OCI-LY7 (cell line): ENCODE measurements at regions not wholly inside any gene's neighbourhood (a gene's known extent, or its start where the extent isn't known, plus 50 kb on each side); places are given as distances from the start of the nearest gene placed in this dataset.

ENCODE experiments used
- BruUV-seq: library from RNA; stranded (reverse); fragments of 400-500 nt; replicated peaks from 2 replicates; lab custom pipeline; 2021; lab: Mats Ljungman, UMichigan
- CTCF ChIA-PET: fragments of 300-600 bp; sonication (Branson Sonifier 250); formaldehyde crosslinking; loops from one replicate; lab custom pipeline; 2022; ENCODE audit warnings: antibody characterized with exemption; ENCODE audit not compliant: unreplicated experiment; lab: Charles Lee
- POLR2A ChIA-PET: fragments of 300-600 bp; sonication (Branson Sonifier 250); formaldehyde crosslinking; loops from one replicate; lab custom pipeline; 2022; ENCODE audit warnings: antibody characterized with exemption; lab: Charles Lee
- DNase-seq: peaks from one replicate; pipeline ENCODE4 v3.0.0-alpha.2; 2015; ENCODE audit warnings: low spot score
- H2AFZ ChIP-seq: fragments of 200-600 bp; sonication (generic), shearing (Covaris generic); 2 replicates; pipeline ENCODE4 v1.6.1; 2014; ENCODE audit warnings: mild to moderate bottlenecking, antibody characterized with exemption, low read length, moderate library complexity
- H3K27ac ChIP-seq: fragments of 200-600 bp; sonication (generic); 2 replicates; pipeline ENCODE4 v1.5.1; 2014; ENCODE audit warnings: mixed run types, low read depth, mild to moderate bottlenecking, moderate library complexity, low read length, inconsistent platforms; ENCODE audit not compliant: poor library complexity, severe bottlenecking
- H3K36me3 ChIP-seq: fragments of 200-600 bp; sonication (generic); 2 replicates; pipeline ENCODE4 v1.6.1; 2014; ENCODE audit warnings: mild to moderate bottlenecking, antibody characterized with exemption, low read length, moderate library complexity, mixed read lengths; ENCODE audit not compliant: insufficient read depth
- H3K4me1 ChIP-seq: fragments of 200-600 bp; sonication (generic); 2 replicates; pipeline ENCODE4 v1.5.1; 2014; ENCODE audit warnings: mild to moderate bottlenecking, low read length; ENCODE audit not compliant: insufficient read depth, poor library complexity, severe bottlenecking
- H3K4me2 ChIP-seq: fragments of 200-600 bp; sonication (generic); 2 replicates; pipeline ENCODE4 v1.6.1; 2014; ENCODE audit warnings: mild to moderate bottlenecking, low read length
- H3K4me3 ChIP-seq: fragments of 200-600 bp; sonication (generic); 2 replicates; pipeline ENCODE4 v1.5.1; 2014; ENCODE audit warnings: mild to moderate bottlenecking, low read depth, low read length; ENCODE audit not compliant: poor library complexity, severe bottlenecking
- H3K79me2 ChIP-seq: fragments of 200-600 bp; sonication (generic); 2 replicates; pipeline ENCODE4 v1.6.1; 2016; ENCODE audit warnings: low read depth, mild to moderate bottlenecking, low read length, moderate library complexity, mixed read lengths; ENCODE audit not compliant: insufficient read depth
- H3K9me2 ChIP-seq: fragments of 200-600 bp; sonication (generic); 2 replicates; pipeline ENCODE4 v1.6.1; 2016; ENCODE audit warnings: mild to moderate bottlenecking, low read length, mixed read lengths; ENCODE audit not compliant: insufficient read depth
- H3K9me3 ChIP-seq: fragments of 200-600 bp; sonication (generic); 2 replicates; pipeline ENCODE4 v1.6.1; 2014; ENCODE audit warnings: mild to moderate bottlenecking, mixed run types, low read length, mixed read lengths
- H4K20me1 ChIP-seq: fragments of 200-600 bp; sonication (generic); 2 replicates; pipeline ENCODE4 v1.6.1; 2014; ENCODE audit warnings: mild to moderate bottlenecking, antibody characterized with exemption, low read length, moderate library complexity, mixed read lengths; ENCODE audit not compliant: insufficient read depth
- EZH2phosphoT487 ChIP-seq: fragments of 200-600 bp; sonication (generic); IDR thresholded peaks from 2 replicates; pipeline ENCODE4 v1.6.1; 2018; ENCODE audit warnings: low read depth, borderline replicate concordance, mild to moderate bottlenecking, mixed run types, antibody characterized with exemption, low read length, moderate library complexity, mixed read lengths
- intact Hi-C: fragments of 100-400 bp; cut with micrococcal nuclease; formaldehyde crosslinking; loops from one replicate; pipeline ENCODE4 v1.10.0; 2022; ENCODE audit not compliant: unreplicated experiment
- TF ChIP-seq, protein P1 (sequence below): fragments of 200-600 bp; sonication (generic); conservative IDR thresholded peaks from 2 replicates; pipeline ENCODE4 v1.5.1; 2014; ENCODE audit warnings: mild to moderate bottlenecking, antibody characterized with exemption, low read length, moderate library complexity, mixed read lengths

- H3K27ac ChIP-seq, result no peak overlapping the region
- H4K20me1 ChIP-seq, result no peaks in the 10 kb centered on the region
- CTCF ChIA-PET, result no interaction called here
- H3K9me3 ChIP-seq, result no peaks in the 10 kb centered on the region
- H2AFZ ChIP-seq, result no peak overlapping the region
- no peaks in the 10 kb centered on the region for H3K4me1 ChIP-seq
- intact Hi-C loops, result no loop called here
- H3K9me2 ChIP-seq, result no peaks in the 10 kb centered on the region
- H3K4me3 ChIP-seq, result no peak overlapping the region
- no peaks in the 10 kb centered on the region for H3K36me3 ChIP-seq
- no peak overlapping the region for H3K4me2 ChIP-seq
- TF ChIP-seq EZH2phosphoT487, result no peak
- TF ChIP-seq, protein P1, sequence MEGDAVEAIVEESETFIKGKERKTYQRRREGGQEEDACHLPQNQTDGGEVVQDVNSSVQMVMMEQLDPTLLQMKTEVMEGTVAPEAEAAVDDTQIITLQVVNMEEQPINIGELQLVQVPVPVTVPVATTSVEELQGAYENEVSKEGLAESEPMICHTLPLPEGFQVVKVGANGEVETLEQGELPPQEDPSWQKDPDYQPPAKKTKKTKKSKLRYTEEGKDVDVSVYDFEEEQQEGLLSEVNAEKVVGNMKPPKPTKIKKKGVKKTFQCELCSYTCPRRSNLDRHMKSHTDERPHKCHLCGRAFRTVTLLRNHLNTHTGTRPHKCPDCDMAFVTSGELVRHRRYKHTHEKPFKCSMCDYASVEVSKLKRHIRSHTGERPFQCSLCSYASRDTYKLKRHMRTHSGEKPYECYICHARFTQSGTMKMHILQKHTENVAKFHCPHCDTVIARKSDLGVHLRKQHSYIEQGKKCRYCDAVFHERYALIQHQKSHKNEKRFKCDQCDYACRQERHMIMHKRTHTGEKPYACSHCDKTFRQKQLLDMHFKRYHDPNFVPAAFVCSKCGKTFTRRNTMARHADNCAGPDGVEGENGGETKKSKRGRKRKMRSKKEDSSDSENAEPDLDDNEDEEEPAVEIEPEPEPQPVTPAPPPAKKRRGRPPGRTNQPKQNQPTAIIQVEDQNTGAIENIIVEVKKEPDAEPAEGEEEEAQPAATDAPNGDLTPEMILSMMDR, result no peak
- BruUV-seq, result no TSS peak
- DNase-seq, result no peak
- POLR2A ChIA-PET, result interaction anchor here (0.7 kb wide), 1 partner anchor 19 kb away, joined by 5 read pairs; no protein-coding TSS in a partner anchor
- H3K79me2 ChIP-seq, result no peaks in the 10 kb centered on the region
Observed at GRCh38 chr6:141107591-141108160, 1025.0 kb upstream of the GJE1 start.

- DNase-seq, result no peak
- intact Hi-C loops, result no loop called here
- no peak overlapping the region for H3K4me3 ChIP-seq
- H3K4me1 ChIP-seq, result no peaks in the 10 kb centered on the region
- no peak overlapping the region for H3K27ac ChIP-seq
- TF ChIP-seq EZH2phosphoT487, result no peak
- TF ChIP-seq, protein P1, result no peak
- no peak overlapping the region for H2AFZ ChIP-seq
- no peaks in the 10 kb centered on the region for H3K9me2 ChIP-seq
- CTCF ChIA-PET, result no interaction called here
- H3K4me2 ChIP-seq, result no peak overlapping the region
- no peaks in the 10 kb centered on the region for H3K79me2 ChIP-seq
- POLR2A ChIA-PET, result no interaction called here
- H3K9me3 ChIP-seq, result no peaks in the 10 kb centered on the region
- BruUV-seq, result no TSS peak
- no peaks in the 10 kb centered on the region for H4K20me1 ChIP-seq
- H3K36me3 ChIP-seq, result no peaks in the 10 kb centered on the region
Observed at GRCh38 chr6:141105481-141105880, 1027.2 kb upstream of the GJE1 start.

DNA sequence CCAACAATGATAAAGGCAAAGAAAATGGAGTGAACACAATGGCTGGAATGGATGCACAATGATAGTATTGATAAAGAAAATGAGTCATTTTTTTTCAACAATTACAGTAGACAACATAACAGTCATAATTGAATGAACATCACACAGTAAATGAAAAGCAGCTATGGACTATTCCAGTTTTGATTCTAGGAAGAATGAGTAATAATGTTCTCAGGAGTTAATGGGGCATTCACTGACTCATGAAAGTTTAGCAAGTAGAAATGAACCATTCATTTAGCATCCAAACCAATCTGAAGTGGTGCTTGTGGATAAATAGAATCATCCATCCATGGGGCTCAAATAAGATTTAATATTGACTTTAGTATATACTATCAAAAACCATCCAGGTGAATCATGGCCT, 1029.5 kb upstream of the GJE1 start:
- Histone ChIP-seq H3K4me1 (no peaks in the 10 kb centered on the region), H3K4me3 (no peak overlapping the region), H4K20me1 (no peaks in the 10 kb centered on the region), H3K9me3 (no peaks in the 10 kb centered on the region), H3K9me2 (no peaks in the 10 kb centered on the region), H3K79me2 (no peaks in the 10 kb centered on the region), H3K4me2 (no peak overlapping the region), H3K36me3 (no peaks in the 10 kb centered on the region), H3K27ac (no peak overlapping the region), H2AFZ (no peak overlapping the region)
- CTCF ChIA-PET, result no interaction called here
- intact Hi-C loops, result no loop called here
- TF ChIP-seq EZH2phosphoT487, result no peak
- TF ChIP-seq, protein P1, result no peak
- POLR2A ChIA-PET, result no interaction called here
- DNase-seq, result no peak
- BruUV-seq, result no TSS peak
